Caco-2 (cell line): ENCODE measurements at regions not wholly inside any gene's neighbourhood (a gene's known extent, or its start where the extent isn't known, plus 50 kb on each side); places are given as distances from the start of the nearest gene placed in this dataset.

Experiments
- BruUV-seq: library from RNA; stranded (reverse); fragments of 400-500 nt; replicated peaks from 2 replicates; lab custom pipeline; 2021; lab: Mats Ljungman, UMichigan
- CTCF ChIA-PET: fragments of 300-600 bp; sonication (Branson Sonifier 250); formaldehyde crosslinking; loops from one replicate; lab custom pipeline; 2022; ENCODE audit warnings: antibody characterized with exemption; lab: Charles Lee
- POLR2A ChIA-PET: fragments of 300-600 bp; sonication (Branson Sonifier 250); formaldehyde crosslinking; loops from one replicate; lab custom pipeline; 2022; ENCODE audit warnings: antibody characterized with exemption; lab: Charles Lee
- DNase-seq, 2 experiments: peaks; one replicate each; pipeline versions ENCODE4 v3.0.0 to v3.0.0-alpha.2; 2020 to 2022
- H3K27me3 ChIP-seq: replicated peaks from 2 replicates; pipeline ENCODE4 v1.6.0; 2011; ENCODE audit warnings: low read length; ENCODE audit not compliant: control insufficient read depth, insufficient read depth
- H3K36me3 ChIP-seq: 2 replicates; pipeline ENCODE4 v1.5.1; 2011; ENCODE audit warnings: low read length; ENCODE audit not compliant: control insufficient read depth, insufficient read depth
- H3K4me1 ChIP-seq: fragments of 250-450 bp; sonication (Bioruptor Pico); 2 replicates; pipeline ENCODE4 v1.5.1; 2020; ENCODE audit warnings: mild to moderate bottlenecking
- H3K4me3 ChIP-seq: 2 replicates; pipeline ENCODE4 v1.5.1; 2011; ENCODE audit warnings: low read depth, mild to moderate bottlenecking, control low read depth, low read length
- H3K9me3 ChIP-seq: fragments of 250-450 bp; sonication (Bioruptor Pico); 2 replicates; pipeline ENCODE4 v1.5.1; 2020; ENCODE audit warnings: mild to moderate bottlenecking, moderate library complexity
- H3K27ac Mint-ChIP-seq: one replicate; pipeline ENCODE4 v1.8.0; 2022; ENCODE audit warnings: mixed read lengths; ENCODE audit not compliant: unreplicated experiment
- H3K27me3 Mint-ChIP-seq: one replicate; pipeline ENCODE4 v1.8.0; 2022; ENCODE audit warnings: mixed read lengths; ENCODE audit not compliant: insufficient read depth, unreplicated experiment
- H3K36me3 Mint-ChIP-seq: one replicate; pipeline ENCODE4 v1.8.0; 2022; ENCODE audit warnings: mild to moderate bottlenecking, mixed read lengths; ENCODE audit not compliant: insufficient read depth, unreplicated experiment
- H3K4me1 Mint-ChIP-seq: one replicate; pipeline ENCODE4 v1.8.0; 2022; ENCODE audit warnings: low read depth, mixed read lengths; ENCODE audit not compliant: unreplicated experiment
- H3K4me3 Mint-ChIP-seq: one replicate; pipeline ENCODE4 v1.8.0; 2022; ENCODE audit warnings: mild to moderate bottlenecking, moderate library complexity, mixed read lengths; ENCODE audit not compliant: unreplicated experiment
- H3K9me3 Mint-ChIP-seq: one replicate; pipeline ENCODE4 v1.8.0; 2022; ENCODE audit warnings: mixed read lengths; ENCODE audit not compliant: unreplicated experiment
- intact Hi-C: fragments of 100-400 bp; cut with micrococcal nuclease; formaldehyde crosslinking; loops from one replicate; pipeline ENCODE4 v1.10.0; 2022; ENCODE audit not compliant: unreplicated experiment
- TF ChIP-seq, protein P1 (sequence below), 2 experiments: fragments of 200-600 bp in 1 of 2; IDR thresholded peaks; 1 replicate in 1 of 2; 2 replicates in 1 of 2; pipeline versions ENCODE4 v1.5.1 to v1.8.0; 2011 to 2022; ENCODE audit warnings: antibody characterized with exemption in 1 of 2, control low read depth in 1 of 2, inconsistent platforms in 1 of 2, low read depth in 1 of 2, low read length in 1 of 2, mild to moderate bottlenecking in 1 of 2, moderate library complexity in 1 of 2; ENCODE audit not compliant: insufficient read depth in 1 of 2, severe bottlenecking in 1 of 2, unreplicated experiment in 1 of 2

DNA sequence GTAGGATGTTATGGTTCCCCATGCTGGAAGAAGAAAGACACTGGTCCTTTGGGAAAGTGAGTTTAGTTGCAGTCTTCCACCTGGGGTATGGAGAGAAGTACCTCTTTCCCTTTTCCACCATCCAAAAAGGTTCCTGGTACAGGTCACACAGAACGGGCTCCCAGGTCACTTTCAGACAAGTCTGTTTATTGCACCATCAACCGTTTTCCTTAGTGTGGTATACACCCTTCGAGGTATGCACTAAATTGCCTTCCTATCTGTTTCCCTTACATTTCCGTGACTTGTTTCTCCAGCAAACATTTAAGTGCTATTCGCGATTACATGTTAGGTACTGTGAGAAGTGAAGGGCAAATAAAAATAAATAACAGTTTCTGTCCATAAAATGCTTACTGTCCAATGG, 185.1 kb downstream of the ARL4A start:
- no peak overlapping the region for H3K4me3 ChIP-seq
- TF ChIP-seq, protein P1, sequence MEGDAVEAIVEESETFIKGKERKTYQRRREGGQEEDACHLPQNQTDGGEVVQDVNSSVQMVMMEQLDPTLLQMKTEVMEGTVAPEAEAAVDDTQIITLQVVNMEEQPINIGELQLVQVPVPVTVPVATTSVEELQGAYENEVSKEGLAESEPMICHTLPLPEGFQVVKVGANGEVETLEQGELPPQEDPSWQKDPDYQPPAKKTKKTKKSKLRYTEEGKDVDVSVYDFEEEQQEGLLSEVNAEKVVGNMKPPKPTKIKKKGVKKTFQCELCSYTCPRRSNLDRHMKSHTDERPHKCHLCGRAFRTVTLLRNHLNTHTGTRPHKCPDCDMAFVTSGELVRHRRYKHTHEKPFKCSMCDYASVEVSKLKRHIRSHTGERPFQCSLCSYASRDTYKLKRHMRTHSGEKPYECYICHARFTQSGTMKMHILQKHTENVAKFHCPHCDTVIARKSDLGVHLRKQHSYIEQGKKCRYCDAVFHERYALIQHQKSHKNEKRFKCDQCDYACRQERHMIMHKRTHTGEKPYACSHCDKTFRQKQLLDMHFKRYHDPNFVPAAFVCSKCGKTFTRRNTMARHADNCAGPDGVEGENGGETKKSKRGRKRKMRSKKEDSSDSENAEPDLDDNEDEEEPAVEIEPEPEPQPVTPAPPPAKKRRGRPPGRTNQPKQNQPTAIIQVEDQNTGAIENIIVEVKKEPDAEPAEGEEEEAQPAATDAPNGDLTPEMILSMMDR (IDR thresholded peaks at IDR 0.05; ENCODE audit: insufficient read depth in 1 of 2, low read depth in 1 of 2, low read length in 1 of 2, severe bottlenecking in 1 of 2, unreplicated experiment in 1 of 2), result no peak
- no peaks in the 10 kb centered on the region for H3K36me3 ChIP-seq
- no peaks in the 10 kb centered on the region for H3K4me1 Mint-ChIP-seq
- CTCF ChIA-PET, result no interaction called here
- H3K9me3 ChIP-seq, result no peaks in the 10 kb centered on the region
- no peaks in the 10 kb centered on the region for H3K27me3 Mint-ChIP-seq
- POLR2A ChIA-PET, result no interaction called here
- H3K27ac Mint-ChIP-seq, result no peak overlapping the region
- no peak overlapping the region for H3K4me3 Mint-ChIP-seq
- DNase-seq, result no peak
- no TSS peak for BruUV-seq
- no peaks in the 10 kb centered on the region for H3K9me3 Mint-ChIP-seq
- no peaks in the 10 kb centered on the region for H3K27me3 ChIP-seq
- H3K36me3 Mint-ChIP-seq, result no peaks in the 10 kb centered on the region
- H3K4me1 ChIP-seq, result no peaks in the 10 kb centered on the region
- intact Hi-C loops, result no loop called here

DNA sequence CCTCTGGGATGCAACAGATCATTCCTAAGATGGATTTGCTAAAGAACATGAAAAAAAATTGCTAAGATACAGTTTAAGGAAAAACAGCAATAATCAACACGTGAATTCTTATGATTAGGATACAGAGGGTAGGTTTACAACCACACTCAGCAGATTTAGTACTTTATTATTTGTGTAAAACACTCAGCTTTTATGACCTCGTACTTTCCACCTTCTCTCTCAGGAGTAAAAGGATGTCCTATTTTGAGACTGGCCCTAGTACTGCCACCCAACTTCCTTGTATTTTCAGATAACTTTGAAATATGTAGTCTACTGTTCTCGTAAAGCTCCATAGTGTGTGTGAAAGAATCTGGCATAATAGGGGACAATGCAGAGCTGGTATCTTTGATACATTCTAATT, 186.1 kb downstream of the ARL4A start:
- intact Hi-C loops, result no loop called here
- ChIA-PET POLR2A (no interaction called here), CTCF (no interaction called here)
- Histone ChIP-seq H3K4me1 (no peaks in the 10 kb centered on the region), H3K4me3 (no peak overlapping the region), H3K27me3 (no peaks in the 10 kb centered on the region), H3K9me3 (no peaks in the 10 kb centered on the region), H3K36me3 (no peaks in the 10 kb centered on the region)
- H3K4me3 Mint-ChIP-seq, result no peak overlapping the region
- no peak overlapping the region for H3K27ac Mint-ChIP-seq
- no peaks in the 10 kb centered on the region for H3K9me3 Mint-ChIP-seq
- no peak for DNase-seq
- H3K4me1 Mint-ChIP-seq, result no peaks in the 10 kb centered on the region
- BruUV-seq, result no TSS peak
- TF ChIP-seq, protein P1 (IDR thresholded peaks at IDR 0.05; ENCODE audit: insufficient read depth in 1 of 2, low read depth in 1 of 2, low read length in 1 of 2, severe bottlenecking in 1 of 2, unreplicated experiment in 1 of 2), result no peak
- no peaks in the 10 kb centered on the region for H3K36me3 Mint-ChIP-seq
- no peaks in the 10 kb centered on the region for H3K27me3 Mint-ChIP-seq

DNA sequence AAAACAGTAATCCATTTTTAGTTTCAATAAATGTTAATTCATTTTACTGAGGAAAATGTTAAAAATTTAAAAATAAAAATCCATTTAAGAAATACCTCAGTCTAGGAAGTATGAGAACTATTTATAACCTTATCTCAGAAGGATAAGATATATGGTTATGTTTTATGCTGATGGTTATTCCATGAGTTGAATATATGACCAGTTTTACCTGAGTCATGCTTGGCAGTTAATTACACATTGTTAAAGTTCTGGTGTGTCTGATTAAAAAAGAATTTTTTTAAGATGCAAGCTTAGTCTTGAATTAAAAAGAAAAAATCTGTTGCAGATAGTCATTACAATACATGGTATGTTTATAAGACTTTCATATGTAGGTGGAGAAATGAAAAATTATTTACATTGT, 191.7 kb downstream of the ARL4A start:
- H3K4me1 ChIP-seq, result no peaks in the 10 kb centered on the region
- no peaks in the 10 kb centered on the region for H3K9me3 ChIP-seq
- H3K9me3 Mint-ChIP-seq, result no peaks in the 10 kb centered on the region
- TF ChIP-seq, protein P1 (IDR thresholded peaks at IDR 0.05; ENCODE audit: insufficient read depth in 1 of 2, low read depth in 1 of 2, low read length in 1 of 2, severe bottlenecking in 1 of 2, unreplicated experiment in 1 of 2), result no peak
- no peak for DNase-seq
- intact Hi-C loops, result no loop called here
- CTCF ChIA-PET, result no interaction called here
- H3K4me3 Mint-ChIP-seq, result no peak overlapping the region
- no peaks in the 10 kb centered on the region for H3K27me3 Mint-ChIP-seq
- BruUV-seq, result no TSS peak
- no peaks in the 10 kb centered on the region for H3K27me3 ChIP-seq
- H3K4me1 Mint-ChIP-seq, result no peaks in the 10 kb centered on the region
- H3K4me3 ChIP-seq, result no peak overlapping the region
- no peaks in the 10 kb centered on the region for H3K36me3 Mint-ChIP-seq
- H3K27ac Mint-ChIP-seq, result no peak overlapping the region
- H3K36me3 ChIP-seq, result no peaks in the 10 kb centered on the region
- POLR2A ChIA-PET, result no interaction called here
